GM20000 (cell line): ENCODE measurements at regions not wholly inside any gene's neighbourhood (a gene's known extent, or its start where the extent isn't known, plus 50 kb on each side); places are given as distances from the start of the nearest gene placed in this dataset.

Experiments used
- DNase-seq: peaks from one replicate; pipeline ENCODE4 v3.0.0; 2012; ENCODE audit warnings: low spot score
- CTCF ChIP-seq: IDR thresholded peaks from 2 replicates; pipeline ENCODE4 v1.5.1; 2012; ENCODE audit warnings: mild to moderate bottlenecking, control low read depth; ENCODE audit errors: extremely low read depth, missing control alignments

- DNase-seq = no peak
- no peak for TF ChIP-seq CTCF
Measured at GRCh38 chr13:106898231-106898630, 330.3 kb upstream of the ARGLU1 start.

- no peak for TF ChIP-seq CTCF
- no peak for DNase-seq
Measured at GRCh38 chr13:106888148-106888547, 320.2 kb upstream of the ARGLU1 start.

- DNase-seq = no peak
- no peak for TF ChIP-seq CTCF
Measured at GRCh38 chr13:106887686-106888085, 319.7 kb upstream of the ARGLU1 start.

- no peak for TF ChIP-seq CTCF
- no peak for DNase-seq
Measured at GRCh38 chr13:106883976-106884375, 316.0 kb upstream of the ARGLU1 start.

GRCh38 chr13:106882246-106882645 lies 314.3 kb upstream of the ARGLU1 start:
- DNase-seq = no peak
- TF ChIP-seq CTCF = no peak

GRCh38 chr13:106879806-106880205 lies 311.9 kb upstream of the ARGLU1 start:
- no peak for TF ChIP-seq CTCF

GRCh38 chr13:106874323-106874722 lies 306.4 kb upstream of the ARGLU1 start:
- no peak for TF ChIP-seq CTCF

More at GRCh38 chr13:106879806-106880205, 311.9 kb upstream of the ARGLU1 start:
- no peak for DNase-seq

More at GRCh38 chr13:106874323-106874722, 306.4 kb upstream of the ARGLU1 start:
- DNase-seq = no peak
